ENCODE measurements at regions not wholly inside any gene's neighbourhood (a gene's known extent, or its start where the extent isn't known, plus 50 kb on each side); places are given as distances from the start of the nearest gene placed in this dataset.

- Mint-ChIP-seq H3K4me3 (no peak overlapping the region), H3K27me3 (no peaks in the 10 kb centered on the region), H3K36me3 (ENCODE audit: low read depth) (no peaks in the 10 kb centered on the region), H3K4me1 (peaks cover 8% of the 10 kb centered on the region), H3K27ac (no peak overlapping the region), H3K9me3 (no peaks in the 10 kb centered on the region)
- no peak for TF ChIP-seq CTCF (IDR thresholded peaks at IDR 0.05)
- POLR2A ChIA-PET: no interaction called here
- CTCF ChIA-PET: no interaction called here
- DNase-seq (no peak), ATAC-seq (ENCODE audit: low read depth) (no peak)
- intact Hi-C loops (cut with micrococcal nuclease): no loop called here
These were observed 231.4 kb upstream of the WSCD1 start for GRCh38 chr17:5838661-5839300.

GRCh38 chr17:5840811-5841446 is 229.2 kb upstream of the WSCD1 start:
- Mint-ChIP-seq H3K9me3 (no peaks in the 10 kb centered on the region), H3K4me1 (no peaks in the 10 kb centered on the region), H3K36me3 (ENCODE audit: low read depth) (no peaks in the 10 kb centered on the region), H3K4me3 (no peak overlapping the region), H3K27me3 (no peaks in the 10 kb centered on the region), H3K27ac (no peak overlapping the region)
- ChIA-PET POLR2A (no interaction called here), CTCF (no interaction called here)
- intact Hi-C loops (cut with micrococcal nuclease): no loop called here
- no peak for ATAC-seq (ENCODE audit: low read depth)
- no peak for DNase-seq
- no peak for TF ChIP-seq CTCF (IDR thresholded peaks at IDR 0.05)

- no peak for TF ChIP-seq CTCF (IDR thresholded peaks at IDR 0.05)
- DNase-seq (no peak), ATAC-seq (ENCODE audit: low read depth) (no peak)
- Mint-ChIP-seq H3K27me3 (no peaks in the 10 kb centered on the region), H3K4me3 (no peak overlapping the region), H3K36me3 (ENCODE audit: low read depth) (no peaks in the 10 kb centered on the region), H3K27ac (no peak overlapping the region), H3K4me1 (no peaks in the 10 kb centered on the region), H3K9me3 (no peaks in the 10 kb centered on the region)
- CTCF ChIA-PET: no interaction called here
- POLR2A ChIA-PET: no interaction called here
- intact Hi-C loops (cut with micrococcal nuclease): no loop called here
These were observed 228.3 kb upstream of the WSCD1 start for GRCh38 chr17:5841862-5842261.

- Mint-ChIP-seq H3K27me3 (peaks cover 3% of the 10 kb centered on the region), H3K9me3 (peaks cover 1% of the 10 kb centered on the region), H3K27ac (no peak overlapping the region), H3K4me1 (no peaks in the 10 kb centered on the region), H3K4me3 (no peak overlapping the region), H3K36me3 (ENCODE audit: low read depth) (no peaks in the 10 kb centered on the region)
- ChIA-PET POLR2A (no interaction called here), CTCF (no interaction called here)
- intact Hi-C loops (cut with micrococcal nuclease): no loop called here
- ATAC-seq (ENCODE audit: low read depth): no peak
- no peak for DNase-seq
- TF ChIP-seq CTCF (IDR thresholded peaks at IDR 0.05): no peak
These were observed 226.7 kb upstream of the WSCD1 start for GRCh38 chr17:5843366-5844026.

- Mint-ChIP-seq H3K27me3 (peaks cover 6% of the 10 kb centered on the region), H3K27ac (no peak overlapping the region), H3K4me1 (no peaks in the 10 kb centered on the region), H3K36me3 (ENCODE audit: low read depth) (no peaks in the 10 kb centered on the region), H3K9me3 (peaks cover 3% of the 10 kb centered on the region), H3K4me3 (no peak overlapping the region)
- DNase-seq: no peak
- ChIA-PET CTCF (no interaction called here), POLR2A (no interaction called here)
- no peak for TF ChIP-seq CTCF (IDR thresholded peaks at IDR 0.05)
- no peak for ATAC-seq (ENCODE audit: low read depth)
- intact Hi-C loops (cut with micrococcal nuclease): no loop called here
These were observed 224.2 kb upstream of the WSCD1 start for GRCh38 chr17:5846001-5846400.
